H9 (cell line): ENCODE measurements at regions not wholly inside any gene's neighbourhood (a gene's known extent, or its start where the extent isn't known, plus 50 kb on each side); places are given as distances from the start of the nearest gene placed in this dataset.

ENCODE experiments used
- DNase-seq: peaks from one replicate; pipeline ENCODE4 v3.0.0-alpha.2; 2017
- H2AFZ ChIP-seq: one replicate; pipeline ENCODE4 v1.6.1; 2013; ENCODE audit warnings: mild to moderate bottlenecking, low read length, control low read depth, moderate library complexity
- H2AK5ac ChIP-seq: 2 replicates; pipeline ENCODE4 v1.6.1; 2013; ENCODE audit warnings: low read length, control low read depth, mixed read lengths; ENCODE audit not compliant: insufficient read length
- H2BK120ac ChIP-seq: one replicate; pipeline ENCODE4 v1.6.1; 2013; ENCODE audit warnings: low read depth, mild to moderate bottlenecking, low read length, control low read depth, inconsistent platforms; ENCODE audit not compliant: poor library complexity, severe bottlenecking
- H2BK12ac ChIP-seq: 2 replicates; pipeline ENCODE4 v1.6.1; 2013; ENCODE audit warnings: low read length, control low read depth, mixed read lengths, low read depth; ENCODE audit not compliant: insufficient read length
- H2BK15ac ChIP-seq: 2 replicates; pipeline ENCODE4 v1.6.1; 2013; ENCODE audit warnings: low read depth, low read length, control low read depth
- H2BK20ac ChIP-seq: one replicate; pipeline ENCODE4 v1.6.1; 2013; ENCODE audit warnings: low read depth, mild to moderate bottlenecking, low read length, control low read depth, inconsistent platforms; ENCODE audit not compliant: poor library complexity, severe bottlenecking
- H2BK5ac ChIP-seq: 2 replicates; pipeline ENCODE4 v1.6.1; 2013; ENCODE audit warnings: low read length, control low read depth, mixed read lengths; ENCODE audit not compliant: insufficient read length
- H3K14ac ChIP-seq: 2 replicates; pipeline ENCODE4 v1.6.1; 2013; ENCODE audit warnings: low read length, control low read depth; ENCODE audit not compliant: insufficient read depth
- H3K18ac ChIP-seq: 2 replicates; pipeline ENCODE4 v1.6.1; 2013; ENCODE audit warnings: low read depth, mild to moderate bottlenecking, mixed read lengths, low read length, control low read depth; ENCODE audit not compliant: insufficient read length
- H3K23ac ChIP-seq: 2 replicates; pipeline ENCODE4 v1.6.1; 2013; ENCODE audit warnings: low read length, control low read depth, mixed read lengths, low read depth; ENCODE audit not compliant: insufficient read length
- H3K23me2 ChIP-seq: 2 replicates; pipeline ENCODE4 v1.6.1; 2013; ENCODE audit warnings: low read depth, mild to moderate bottlenecking, mixed read lengths, low read length, control low read depth; ENCODE audit not compliant: insufficient read length, poor library complexity, severe bottlenecking
- H3K27ac ChIP-seq: 2 replicates; pipeline ENCODE4 v1.5.1; 2013; ENCODE audit warnings: low read length, control low read depth, mixed read lengths, low read depth; ENCODE audit not compliant: insufficient read length
- H3K27me3 ChIP-seq: 2 replicates; pipeline ENCODE4 v1.6.1; 2013; ENCODE audit warnings: low read length, control low read depth, inconsistent platforms; ENCODE audit not compliant: insufficient read depth
- H3K4ac ChIP-seq: 2 replicates; pipeline ENCODE4 v1.6.1; 2013; ENCODE audit warnings: low read depth, mild to moderate bottlenecking, control low read depth, inconsistent platforms, low read length, moderate library complexity
- H3K4me1 ChIP-seq: 2 replicates; pipeline ENCODE4 v1.6.1; 2013; ENCODE audit warnings: low read length, control low read depth, inconsistent platforms; ENCODE audit not compliant: insufficient read depth
- H3K4me2 ChIP-seq: 2 replicates; pipeline ENCODE4 v1.6.1; 2013; ENCODE audit warnings: low read length, control low read depth, mixed read lengths; ENCODE audit not compliant: insufficient read length, insufficient read depth
- H3K56ac ChIP-seq: 2 replicates; pipeline ENCODE4 v1.6.1; 2013; ENCODE audit warnings: low read depth, mild to moderate bottlenecking, mixed read lengths, low read length, control low read depth; ENCODE audit not compliant: insufficient read length
- H3K79me1 ChIP-seq: 2 replicates; pipeline ENCODE4 v1.6.1; 2013; ENCODE audit warnings: low read depth, mild to moderate bottlenecking, moderate library complexity, low read length, control low read depth, inconsistent platforms; ENCODE audit not compliant: insufficient read depth, poor library complexity, severe bottlenecking
- H3K79me2 ChIP-seq: 2 replicates; pipeline ENCODE4 v1.6.1; 2013; ENCODE audit warnings: low read length, control low read depth, inconsistent platforms; ENCODE audit not compliant: insufficient read depth
- H3K9ac ChIP-seq: 2 replicates; pipeline ENCODE4 v1.6.1; 2013; ENCODE audit warnings: low read length, control low read depth, mixed read lengths; ENCODE audit not compliant: insufficient read length; ENCODE audit errors: extremely low read depth
- H3K9me3 ChIP-seq: one replicate; pipeline ENCODE4 v1.6.1; 2013; ENCODE audit warnings: low read depth, low read length, inconsistent platforms; ENCODE audit not compliant: control insufficient read depth
- H3T11ph ChIP-seq: one replicate; pipeline ENCODE4 v1.6.1; 2013; ENCODE audit warnings: mild to moderate bottlenecking, low read length, control low read depth, inconsistent platforms
- H4K20me1 ChIP-seq: one replicate; pipeline ENCODE4 v1.6.1; 2013; ENCODE audit not compliant: control insufficient read depth, insufficient read length, insufficient read depth
- H4K5ac ChIP-seq: 2 replicates; pipeline ENCODE4 v1.6.1; 2013; ENCODE audit warnings: low read depth, mild to moderate bottlenecking, mixed read lengths, low read length, control low read depth; ENCODE audit not compliant: insufficient read length
- H4K8ac ChIP-seq: replicated peaks from 2 replicates; pipeline ENCODE4 v1.6.1; 2013; ENCODE audit warnings: low read length, control low read depth, mixed read lengths, low read depth; ENCODE audit not compliant: insufficient read length
- H4K91ac ChIP-seq: 2 replicates; pipeline ENCODE4 v1.6.1; 2013; ENCODE audit warnings: low read depth, mild to moderate bottlenecking, moderate library complexity, mixed read lengths, low read length, control low read depth; ENCODE audit not compliant: insufficient read length
- H3K27ac Mint-ChIP-seq, 3 experiments: 2 replicates in 2 of 3; 3 replicates in 1 of 3; pipeline ENCODE4 v1.8.0; 2020 to 2021; ENCODE audit warnings: mixed read lengths in 3 of 3, mild to moderate bottlenecking in 1 of 3, moderate library complexity in 1 of 3
- H3K27me3 Mint-ChIP-seq: 2 replicates; pipeline ENCODE4 v1.8.0; 2021; ENCODE audit warnings: low read depth, mild to moderate bottlenecking, moderate library complexity, mixed read lengths
- H3K36me3 Mint-ChIP-seq, 3 experiments: 2 replicates in 2 of 3; 3 replicates in 1 of 3; pipeline ENCODE4 v1.8.0; 2020 to 2021; ENCODE audit warnings: low read depth in 3 of 3, mixed read lengths in 3 of 3; ENCODE audit not compliant: insufficient read depth in 1 of 3
- H3K4me1 Mint-ChIP-seq, 2 experiments: 2 replicates each; pipeline ENCODE4 v1.8.0; 2020; ENCODE audit warnings: mixed read lengths in 2 of 2
- H3K4me3 Mint-ChIP-seq, 2 experiments: 2 replicates in 1 of 2; 3 replicates in 1 of 2; pipeline ENCODE4 v1.8.0; 2020 to 2021; ENCODE audit warnings: mild to moderate bottlenecking in 2 of 2, mixed read lengths in 2 of 2, moderate library complexity in 1 of 2
- H3K9me3 Mint-ChIP-seq, 2 experiments: 2 replicates in 1 of 2; 3 replicates in 1 of 2; pipeline ENCODE4 v1.8.0; 2020; ENCODE audit warnings: mild to moderate bottlenecking in 2 of 2, mixed read lengths in 2 of 2, moderate library complexity in 1 of 2
- WGBS: extraction: QIAGEN DNeasy Blood & Tissue Kit; methylation state at CpG from one replicate; pipeline ENCODE4 v1.1.7; 2013; ENCODE audit warnings: missing lambda C conversion rate, low lambda C conversion rate, mixed read lengths; ENCODE audit not compliant: insufficient read length; ENCODE audit errors: extremely low coverage; 5-methylcytosine and 5-hydroxymethylcytosine counted together
- TF ChIP-seq, protein P1 (sequence below): fragments of 200-600 bp; sonication (generic); conservative IDR thresholded peaks from 3 replicates; pipeline ENCODE4 v1.8.0; 2021; ENCODE audit warnings: antibody characterized with exemption, mild to moderate bottlenecking

- no peaks in the 10 kb centered on the region for H3K4me1 ChIP-seq
- DNase-seq: no peak
- no peak overlapping the region for H2BK5ac ChIP-seq
- H3K14ac ChIP-seq: no peak overlapping the region
- no peaks in the 10 kb centered on the region for H3K27me3 ChIP-seq
- Mint-ChIP-seq H3K27me3 (no peaks in the 10 kb centered on the region), H3K27ac (no peak overlapping the region), H3K9me3 (no peaks in the 10 kb centered on the region; a peak in 2 of 5 replicates), H3K4me1 (peaks cover 2 to 3% of the 10 kb centered on the region in 2 experiments), H3K4me3 (no peak overlapping the region), H3K36me3 (no peaks in the 10 kb centered on the region; a peak in 1 of 7 replicates)
- H3K56ac ChIP-seq: no peak overlapping the region
- H4K5ac ChIP-seq: no peak overlapping the region
- H2BK12ac ChIP-seq: no peak overlapping the region
- no peaks in the 10 kb centered on the region for H4K20me1 ChIP-seq
- no peak overlapping the region for H2BK120ac ChIP-seq
- H4K91ac ChIP-seq: no peak overlapping the region
- no peak overlapping the region for H4K8ac ChIP-seq
- no CpG with 5 or more reads among the region's 8 CpGs for WGBS
- no peak overlapping the region for H3K27ac ChIP-seq
- H3K9ac ChIP-seq: no peak overlapping the region
- TF ChIP-seq, protein P1, sequence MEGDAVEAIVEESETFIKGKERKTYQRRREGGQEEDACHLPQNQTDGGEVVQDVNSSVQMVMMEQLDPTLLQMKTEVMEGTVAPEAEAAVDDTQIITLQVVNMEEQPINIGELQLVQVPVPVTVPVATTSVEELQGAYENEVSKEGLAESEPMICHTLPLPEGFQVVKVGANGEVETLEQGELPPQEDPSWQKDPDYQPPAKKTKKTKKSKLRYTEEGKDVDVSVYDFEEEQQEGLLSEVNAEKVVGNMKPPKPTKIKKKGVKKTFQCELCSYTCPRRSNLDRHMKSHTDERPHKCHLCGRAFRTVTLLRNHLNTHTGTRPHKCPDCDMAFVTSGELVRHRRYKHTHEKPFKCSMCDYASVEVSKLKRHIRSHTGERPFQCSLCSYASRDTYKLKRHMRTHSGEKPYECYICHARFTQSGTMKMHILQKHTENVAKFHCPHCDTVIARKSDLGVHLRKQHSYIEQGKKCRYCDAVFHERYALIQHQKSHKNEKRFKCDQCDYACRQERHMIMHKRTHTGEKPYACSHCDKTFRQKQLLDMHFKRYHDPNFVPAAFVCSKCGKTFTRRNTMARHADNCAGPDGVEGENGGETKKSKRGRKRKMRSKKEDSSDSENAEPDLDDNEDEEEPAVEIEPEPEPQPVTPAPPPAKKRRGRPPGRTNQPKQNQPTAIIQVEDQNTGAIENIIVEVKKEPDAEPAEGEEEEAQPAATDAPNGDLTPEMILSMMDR: peak; percentile 79
- H3K4me2 ChIP-seq: no peak overlapping the region
- no peak overlapping the region for H3K4ac ChIP-seq
- H3K79me1 ChIP-seq: no peaks in the 10 kb centered on the region
- no peak overlapping the region for H3K23ac ChIP-seq
- H2BK20ac ChIP-seq: no peak overlapping the region
- no peaks in the 10 kb centered on the region for H3K79me2 ChIP-seq
- H2AK5ac ChIP-seq: no peak overlapping the region
- H3K23me2 ChIP-seq: no peaks in the 10 kb centered on the region
- H3T11ph ChIP-seq: no peak overlapping the region
- H2AFZ ChIP-seq: no peak overlapping the region
- no peak overlapping the region for H2BK15ac ChIP-seq
- H3K9me3 ChIP-seq: no peaks in the 10 kb centered on the region
- no peak overlapping the region for H3K18ac ChIP-seq
Observed at GRCh38 chr10:128859738-128860386, 607.2 kb upstream of the MGMT start.
